ENCODE measurements at regions not wholly inside any gene's neighbourhood (a gene's known extent, or its start where the extent isn't known, plus 50 kb on each side); places are given as distances from the start of the nearest gene placed in this dataset.

DNA sequence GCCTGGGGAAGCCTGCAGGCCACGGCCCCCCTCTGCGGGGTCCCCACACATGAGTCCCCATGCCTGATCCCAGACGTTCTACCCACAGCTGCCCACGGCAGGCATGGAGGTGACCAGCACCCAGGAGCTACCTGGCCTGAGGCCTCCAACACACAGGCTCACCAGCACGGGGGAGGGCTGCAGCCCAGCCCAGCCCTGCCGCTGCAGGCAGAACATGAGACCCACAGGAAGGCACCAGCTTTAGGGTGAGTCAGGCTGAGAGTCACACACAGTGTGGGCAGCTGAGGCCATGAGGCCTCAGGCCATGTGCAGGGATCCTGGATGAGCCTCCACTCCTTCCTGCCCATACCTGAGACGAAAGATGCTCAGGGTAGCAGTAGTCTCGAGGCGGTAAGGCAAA is 121.1 kb downstream of the PSMG1 start:
- FAIRE-seq (no peak), DNase-seq (ENCODE audit: low read depth, low spot score) (no peak), ATAC-seq (no peak)
- Histone ChIP-seq H3K9ac (ENCODE audit: control insufficient read depth, insufficient read depth, low read length) (no peak overlapping the region), H4K20me1 (ENCODE audit: control insufficient read depth, insufficient read depth) (no peaks in the 10 kb centered on the region), H3K4me1 (ENCODE audit: control insufficient read depth, insufficient read depth, low read length) (no peaks in the 10 kb centered on the region), H3K27me3 (replicated peaks in 1 of 2; ENCODE audit: control insufficient read depth in 2 of 2, insufficient read depth in 2 of 2, low read length in 1 of 2) (no peaks in the 10 kb centered on the region), H3K4me2 (ENCODE audit: control insufficient read depth, insufficient read depth) (no peak overlapping the region), H3K9me3 (replicated peaks; ENCODE audit: control insufficient read depth, insufficient read depth, low read length) (no peaks in the 10 kb centered on the region), H3K79me2 (ENCODE audit: control insufficient read depth, insufficient read depth, low read length) (no peaks in the 10 kb centered on the region), H3K27ac (ENCODE audit: control insufficient read depth, insufficient read depth) (no peak overlapping the region), H2AFZ (ENCODE audit: control insufficient read depth, low read depth, low read length) (no peak overlapping the region), H3K36me3 (ENCODE audit: control insufficient read depth in 2 of 2, insufficient read depth in 2 of 2, low read length in 1 of 2) (no peaks in the 10 kb centered on the region), H3K4me3 (no peak overlapping the region)
- CTCF ChIA-PET, result no interaction called here
- POLR2A ChIA-PET, result no interaction called here
- in situ Hi-C loops (cut with MboI), result no loop called here
- intact Hi-C loops (cut with micrococcal nuclease; ENCODE audit: unreplicated experiment), result no loop called here
- TF ChIP-seq, protein P1, sequence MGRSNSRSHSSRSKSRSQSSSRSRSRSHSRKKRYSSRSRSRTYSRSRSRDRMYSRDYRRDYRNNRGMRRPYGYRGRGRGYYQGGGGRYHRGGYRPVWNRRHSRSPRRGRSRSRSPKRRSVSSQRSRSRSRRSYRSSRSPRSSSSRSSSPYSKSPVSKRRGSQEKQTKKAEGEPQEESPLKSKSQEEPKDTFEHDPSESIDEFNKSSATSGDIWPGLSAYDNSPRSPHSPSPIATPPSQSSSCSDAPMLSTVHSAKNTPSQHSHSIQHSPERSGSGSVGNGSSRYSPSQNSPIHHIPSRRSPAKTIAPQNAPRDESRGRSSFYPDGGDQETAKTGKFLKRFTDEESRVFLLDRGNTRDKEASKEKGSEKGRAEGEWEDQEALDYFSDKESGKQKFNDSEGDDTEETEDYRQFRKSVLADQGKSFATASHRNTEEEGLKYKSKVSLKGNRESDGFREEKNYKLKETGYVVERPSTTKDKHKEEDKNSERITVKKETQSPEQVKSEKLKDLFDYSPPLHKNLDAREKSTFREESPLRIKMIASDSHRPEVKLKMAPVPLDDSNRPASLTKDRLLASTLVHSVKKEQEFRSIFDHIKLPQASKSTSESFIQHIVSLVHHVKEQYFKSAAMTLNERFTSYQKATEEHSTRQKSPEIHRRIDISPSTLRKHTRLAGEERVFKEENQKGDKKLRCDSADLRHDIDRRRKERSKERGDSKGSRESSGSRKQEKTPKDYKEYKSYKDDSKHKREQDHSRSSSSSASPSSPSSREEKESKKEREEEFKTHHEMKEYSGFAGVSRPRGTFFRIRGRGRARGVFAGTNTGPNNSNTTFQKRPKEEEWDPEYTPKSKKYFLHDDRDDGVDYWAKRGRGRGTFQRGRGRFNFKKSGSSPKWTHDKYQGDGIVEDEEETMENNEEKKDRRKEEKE (IDR thresholded peaks at IDR 0.05), result no peak
- TF ChIP-seq, protein P2, sequence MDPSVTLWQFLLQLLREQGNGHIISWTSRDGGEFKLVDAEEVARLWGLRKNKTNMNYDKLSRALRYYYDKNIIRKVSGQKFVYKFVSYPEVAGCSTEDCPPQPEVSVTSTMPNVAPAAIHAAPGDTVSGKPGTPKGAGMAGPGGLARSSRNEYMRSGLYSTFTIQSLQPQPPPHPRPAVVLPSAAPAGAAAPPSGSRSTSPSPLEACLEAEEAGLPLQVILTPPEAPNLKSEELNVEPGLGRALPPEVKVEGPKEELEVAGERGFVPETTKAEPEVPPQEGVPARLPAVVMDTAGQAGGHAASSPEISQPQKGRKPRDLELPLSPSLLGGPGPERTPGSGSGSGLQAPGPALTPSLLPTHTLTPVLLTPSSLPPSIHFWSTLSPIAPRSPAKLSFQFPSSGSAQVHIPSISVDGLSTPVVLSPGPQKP (IDR thresholded peaks at IDR 0.05; ENCODE audit: low read depth, low read length), result no peak
- no peak for TF ChIP-seq STAT3 (IDR thresholded peaks at IDR 0.05; ENCODE audit: low read depth, low read length)
- TF ChIP-seq JUND (IDR thresholded peaks at IDR 0.05; ENCODE audit: low read depth, low read length), result no peak
- TF ChIP-seq ETV6 (conservative IDR thresholded peaks at IDR 0.05 in 1 of 2, IDR thresholded peaks at IDR 0.05 in 1 of 2; ENCODE audit: borderline replicate concordance in 1 of 2, low read depth in 1 of 2), result no peak
- TF ChIP-seq, protein P3, sequence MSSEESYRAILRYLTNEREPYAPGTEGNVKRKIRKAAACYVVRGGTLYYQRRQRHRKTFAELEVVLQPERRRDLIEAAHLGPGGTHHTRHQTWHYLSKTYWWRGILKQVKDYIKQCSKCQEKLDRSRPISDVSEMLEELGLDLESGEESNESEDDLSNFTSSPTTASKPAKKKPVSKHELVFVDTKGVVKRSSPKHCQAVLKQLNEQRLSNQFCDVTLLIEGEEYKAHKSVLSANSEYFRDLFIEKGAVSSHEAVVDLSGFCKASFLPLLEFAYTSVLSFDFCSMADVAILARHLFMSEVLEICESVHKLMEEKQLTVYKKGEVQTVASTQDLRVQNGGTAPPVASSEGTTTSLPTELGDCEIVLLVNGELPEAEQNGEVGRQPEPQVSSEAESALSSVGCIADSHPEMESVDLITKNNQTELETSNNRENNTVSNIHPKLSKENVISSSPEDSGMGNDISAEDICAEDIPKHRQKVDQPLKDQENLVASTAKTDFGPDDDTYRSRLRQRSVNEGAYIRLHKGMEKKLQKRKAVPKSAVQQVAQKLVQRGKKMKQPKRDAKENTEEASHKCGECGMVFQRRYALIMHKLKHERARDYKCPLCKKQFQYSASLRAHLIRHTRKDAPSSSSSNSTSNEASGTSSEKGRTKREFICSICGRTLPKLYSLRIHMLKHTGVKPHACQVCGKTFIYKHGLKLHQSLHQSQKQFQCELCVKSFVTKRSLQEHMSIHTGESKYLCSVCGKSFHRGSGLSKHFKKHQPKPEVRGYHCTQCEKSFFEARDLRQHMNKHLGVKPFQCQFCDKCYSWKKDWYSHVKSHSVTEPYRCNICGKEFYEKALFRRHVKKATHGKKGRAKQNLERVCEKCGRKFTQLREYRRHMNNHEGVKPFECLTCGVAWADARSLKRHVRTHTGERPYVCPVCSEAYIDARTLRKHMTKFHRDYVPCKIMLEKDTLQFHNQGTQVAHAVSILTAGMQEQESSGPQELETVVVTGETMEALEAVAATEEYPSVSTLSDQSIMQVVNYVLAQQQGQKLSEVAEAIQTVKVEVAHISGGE (CRISPR knock-in tag; IDR thresholded peaks at IDR 0.05), result no peak
- TF ChIP-seq MTA2 (IDR thresholded peaks at IDR 0.05; ENCODE audit: low read depth), result no peak
- TF ChIP-seq FOXK2 (IDR thresholded peaks at IDR 0.05), result no peak
- TF ChIP-seq POLR2A (IDR thresholded peaks at IDR 0.05; ENCODE audit: low read depth, low read length), result no peak
- TF ChIP-seq DPF2 (IDR thresholded peaks at IDR 0.05), result no peak
- TF ChIP-seq CBX5 (IDR thresholded peaks at IDR 0.05; ENCODE audit: low read depth), result no peak
- no peak for TF ChIP-seq TCF3 (IDR thresholded peaks at IDR 0.05; ENCODE audit: borderline replicate concordance, insufficient read depth, low read depth, low read length)
- no peak for TF ChIP-seq ZNF384 (IDR thresholded peaks at IDR 0.05; ENCODE audit: borderline replicate concordance, low read depth, low read length)
- TF ChIP-seq RCOR1 (conservative IDR thresholded peaks at IDR 0.05; ENCODE audit: low read depth, low read length), result no peak
- no peak for TF ChIP-seq HDGF (IDR thresholded peaks at IDR 0.05)
- no peak for TF ChIP-seq TBL1XR1 (IDR thresholded peaks at IDR 0.05; ENCODE audit: low read depth, low read length)
- no peak for TF ChIP-seq RELA (IDR thresholded peaks at IDR 0.05; ENCODE audit: borderline replicate concordance, partially characterized antibody)
- SMC1A ChIA-PET (ENCODE audit: uncharacterized antibody, unreplicated experiment), result no interaction called here
- BruUV-seq (replicated peaks), result no TSS peak
- RAD21 ChIA-PET (ENCODE audit: unreplicated experiment), result no interaction called here
- WGBS (ENCODE audit: insufficient coverage, insufficient replicate concordance, low lambda C conversion rate, missing lambda C conversion rate), result 12% methylated on average over 7 of the region's 9 CpGs

Measured in GM12878 (cell line).